Right cardiac atrium (tissue), 5 donors: ENCODE measurements at regions not wholly inside any gene's neighbourhood (a gene's known extent, or its start where the extent isn't known, plus 50 kb on each side); places are given as distances from the start of the nearest gene placed in this dataset.

Experiments
- ATAC-seq, 2 donors: fragments of 200-7000 bp; cut with Tn5 transposase; one replicate each; pipeline versions ENCODE4 v1.8.0 to v1.9.1; 2020; ENCODE audit warnings: moderate library complexity in 2 of 2, mild to moderate bottlenecking in 1 of 2
- DNase-seq, 3 donors: peaks; one replicate each; pipeline ENCODE4 v3.0.0-alpha.2; 2020
- H3K27ac ChIP-seq: one replicate; pipeline ENCODE4 v1.5.1; 2013; ENCODE audit warnings: mild to moderate bottlenecking, low read length, control low read depth, moderate library complexity
- H3K27me3 ChIP-seq: one replicate; pipeline ENCODE4 v1.6.1; 2013; ENCODE audit not compliant: control insufficient read depth, insufficient read depth
- H3K4me1 ChIP-seq: one replicate; pipeline ENCODE4 v1.6.1; 2013; ENCODE audit warnings: low read length; ENCODE audit not compliant: control insufficient read depth, insufficient read depth
- H3K4me3 ChIP-seq: one replicate; pipeline ENCODE4 v1.5.1; 2013; ENCODE audit warnings: low read length, control low read depth
- H3K9me3 ChIP-seq: one replicate; pipeline ENCODE4 v1.6.1; 2013; ENCODE audit warnings: low read length; ENCODE audit not compliant: control insufficient read depth
- WGBS: extraction: QIAGEN DNeasy Blood & Tissue Kit; methylation state at CpG from one replicate; pipeline ENCODE4 v1.1.7; 2013; 5-methylcytosine and 5-hydroxymethylcytosine counted together
- intact Hi-C, 4 donors: fragments of 100-400 bp; cut with DNase I; formaldehyde crosslinking; loops; one replicate each; pipeline versions ENCODE4 v1.11.0 to v1.14.0; 2022 to 2023
- donor health status: healthy with polysubstance abuse.
- donor health status: DM: no; HTN: yes; CAD: no.
- donor health status: DM: no; HTN: no; CAD: no.
- donor health status: DM: no; HTN: yes; CAD: no; lungs with severe emphysema.
- donor health status: DM: yes; HTN: yes; CAD: no.

- Histone ChIP-seq H3K4me1 (no peaks in the 10 kb centered on the region), H3K9me3 (no peaks in the 10 kb centered on the region), H3K4me3 (no peak overlapping the region), H3K27me3 (no peaks in the 10 kb centered on the region), H3K27ac (no peak overlapping the region)
- DNase-seq (peak in 1 of 3 donors; percentile 11), ATAC-seq (no peak)
- WGBS: 12% methylated on average over 3 of the region's 3 CpGs
- intact Hi-C loops: no loop called here
Measured at GRCh38 chrX:121579016-121579760, 531.8 kb downstream of the GLUD2 start.

GRCh38 chrX:121581885-121582284 is 534.5 kb downstream of the GLUD2 start:
- DNase-seq (no peak), ATAC-seq (no peak)
- Histone ChIP-seq H3K27ac (no peak overlapping the region), H3K9me3 (no peaks in the 10 kb centered on the region), H3K27me3 (no peaks in the 10 kb centered on the region), H3K4me1 (no peaks in the 10 kb centered on the region), H3K4me3 (no peak overlapping the region)
- intact Hi-C loops: no loop called here
- WGBS: 47% methylated on average over 4 of the region's 4 CpGs

DNA sequence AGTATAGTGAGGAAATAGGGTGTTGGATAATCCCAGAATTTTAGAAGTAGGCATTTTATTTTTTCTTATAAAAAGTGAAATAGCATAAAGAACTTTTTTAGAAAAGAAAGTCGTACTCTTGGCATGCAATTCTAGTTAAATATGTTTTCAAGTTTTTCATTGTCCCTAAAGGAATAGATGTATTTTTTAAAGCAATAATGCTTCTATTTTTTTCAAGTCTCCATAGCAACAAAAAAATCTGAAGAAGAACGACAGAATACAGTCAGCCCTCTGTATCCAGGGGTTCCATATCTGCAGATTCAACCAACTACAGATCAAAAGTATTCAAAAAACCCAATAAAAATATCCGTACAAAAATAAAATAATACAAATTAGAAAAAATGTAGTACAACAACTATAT is 538.2 kb downstream of the GLUD2 start:
- DNase-seq: no peak
- intact Hi-C loops: no loop called here
- Histone ChIP-seq H3K27me3 (no peaks in the 10 kb centered on the region), H3K4me3 (no peak overlapping the region), H3K27ac (no peak overlapping the region), H3K4me1 (no peaks in the 10 kb centered on the region), H3K9me3 (no peaks in the 10 kb centered on the region)
- ATAC-seq: no peak
- 63% methylated on average over 3 of the region's 3 CpGs for WGBS

- no peak for ATAC-seq
- H3K27me3 ChIP-seq: no peaks in the 10 kb centered on the region
- no peaks in the 10 kb centered on the region for H3K9me3 ChIP-seq
- no peak overlapping the region for H3K4me3 ChIP-seq
- DNase-seq: no peak
- WGBS: 91% methylated on average over 3 of the region's 3 CpGs
- no peak overlapping the region for H3K27ac ChIP-seq
- no peaks in the 10 kb centered on the region for H3K4me1 ChIP-seq
- intact Hi-C loops: no loop called here
Measured at GRCh38 chrX:121592884-121593283, 545.5 kb downstream of the GLUD2 start.

DNA sequence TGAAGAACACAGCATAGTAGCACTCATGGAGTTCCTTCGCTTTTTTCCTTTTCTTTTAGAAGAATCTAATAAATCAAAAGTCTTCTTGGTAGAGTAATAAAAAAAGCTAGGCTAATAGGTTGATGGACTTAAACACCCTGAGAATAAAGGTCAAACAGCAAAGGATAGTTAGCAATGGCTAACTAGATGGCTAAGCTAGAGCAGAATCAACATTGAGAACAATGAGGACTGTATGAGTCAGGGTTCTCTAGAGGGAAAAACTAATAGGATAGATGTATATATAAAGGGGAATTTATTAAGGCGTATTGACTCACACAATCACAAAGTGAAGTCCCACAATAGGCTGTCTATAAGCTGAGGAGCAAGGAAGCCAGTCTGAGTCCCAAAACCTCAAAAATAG is 550.9 kb downstream of the GLUD2 start:
- intact Hi-C loops: no loop called here
- Histone ChIP-seq H3K4me3 (no peak overlapping the region), H3K27ac (no peak overlapping the region), H3K27me3 (no peaks in the 10 kb centered on the region), H3K4me1 (no peaks in the 10 kb centered on the region), H3K9me3 (no peaks in the 10 kb centered on the region)
- DNase-seq (no peak), ATAC-seq (no peak)
- WGBS: 90% methylated on average over 2 of the region's 2 CpGs

DNA sequence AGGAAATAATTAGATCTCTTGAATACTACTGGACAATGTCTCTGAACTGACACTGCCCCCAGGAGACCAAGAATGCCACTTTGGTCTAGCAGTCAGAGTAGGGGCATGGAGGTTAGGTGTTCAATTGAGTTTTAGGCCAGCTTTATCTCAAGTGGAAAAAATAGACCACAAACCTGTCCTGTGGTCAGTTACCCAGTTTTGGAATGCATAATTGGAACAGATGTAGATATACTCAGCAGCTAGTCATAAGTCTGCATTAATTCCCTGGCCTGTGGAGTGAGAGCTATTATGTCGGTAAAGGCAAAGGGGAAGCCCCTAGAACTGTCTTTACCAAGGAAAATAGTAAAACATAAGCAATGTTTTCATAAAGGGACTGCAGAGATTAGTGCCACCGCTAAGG is 587.7 kb downstream of the GLUD2 start:
- Histone ChIP-seq H3K9me3 (no peaks in the 10 kb centered on the region), H3K27me3 (no peaks in the 10 kb centered on the region), H3K4me1 (no peaks in the 10 kb centered on the region), H3K4me3 (no peak overlapping the region), H3K27ac (no peak overlapping the region)
- intact Hi-C loops: no loop called here
- 87% methylated on average over 2 of the region's 2 CpGs for WGBS
- ATAC-seq (no peak), DNase-seq (no peak)

DNA sequence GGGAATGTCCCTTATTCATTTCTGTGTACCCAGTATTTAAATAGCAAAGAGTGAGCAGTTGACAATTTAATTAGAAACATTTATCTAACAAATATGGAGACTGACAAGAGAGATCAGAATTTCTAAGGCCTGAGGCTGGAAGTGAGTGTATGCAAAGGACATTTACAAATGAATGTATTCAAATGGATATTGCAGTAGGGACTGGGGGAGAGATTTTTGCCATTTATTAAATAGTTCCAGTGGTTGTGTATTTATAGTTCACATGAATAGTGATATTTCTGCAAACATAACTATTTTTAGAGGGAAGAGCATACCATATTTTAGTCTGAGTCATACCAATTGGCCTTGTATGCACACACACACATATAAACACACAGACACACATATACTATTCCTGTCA is 592.4 kb downstream of the GLUD2 start:
- H3K9me3 ChIP-seq: no peaks in the 10 kb centered on the region
- H3K27ac ChIP-seq: no peak overlapping the region
- no peak overlapping the region for H3K4me3 ChIP-seq
- no peaks in the 10 kb centered on the region for H3K4me1 ChIP-seq
- no peak for DNase-seq
- intact Hi-C loops: no loop called here
- ATAC-seq: no peak
- H3K27me3 ChIP-seq: no peaks in the 10 kb centered on the region

- WGBS: 23% methylated on average over 2 of the region's 2 CpGs
- no peaks in the 10 kb centered on the region for H3K4me1 ChIP-seq
- H3K4me3 ChIP-seq: no peak overlapping the region
- intact Hi-C loops: no loop called here
- DNase-seq (no peak), ATAC-seq (no peak)
- no peaks in the 10 kb centered on the region for H3K27me3 ChIP-seq
- H3K9me3 ChIP-seq: no peaks in the 10 kb centered on the region
- H3K27ac ChIP-seq: no peak overlapping the region
Measured at GRCh38 chrX:121641560-121641959, 594.1 kb downstream of the GLUD2 start.

- intact Hi-C loops: no loop called here
Measured at GRCh38 chrX:121642415-121642814, 595.0 kb downstream of the GLUD2 start.

GRCh38 chrX:121649417-121649816 is 602.0 kb downstream of the GLUD2 start:
- H3K27ac ChIP-seq: no peak overlapping the region
- no peaks in the 10 kb centered on the region for H3K9me3 ChIP-seq
- ATAC-seq (no peak), DNase-seq (no peak)
- intact Hi-C loops: no loop called here
- H3K4me1 ChIP-seq: no peaks in the 10 kb centered on the region
- no peaks in the 10 kb centered on the region for H3K27me3 ChIP-seq
- H3K4me3 ChIP-seq: no peak overlapping the region

More at GRCh38 chrX:121642415-121642814, 595.0 kb downstream of the GLUD2 start:
- Histone ChIP-seq H3K27ac (no peak overlapping the region), H3K4me1 (no peaks in the 10 kb centered on the region), H3K4me3 (no peak overlapping the region), H3K9me3 (no peaks in the 10 kb centered on the region), H3K27me3 (no peaks in the 10 kb centered on the region)
- ATAC-seq: no peak
- DNase-seq: no peak
- WGBS: 82% methylated on average over 1 of the region's 1 CpG

DNA sequence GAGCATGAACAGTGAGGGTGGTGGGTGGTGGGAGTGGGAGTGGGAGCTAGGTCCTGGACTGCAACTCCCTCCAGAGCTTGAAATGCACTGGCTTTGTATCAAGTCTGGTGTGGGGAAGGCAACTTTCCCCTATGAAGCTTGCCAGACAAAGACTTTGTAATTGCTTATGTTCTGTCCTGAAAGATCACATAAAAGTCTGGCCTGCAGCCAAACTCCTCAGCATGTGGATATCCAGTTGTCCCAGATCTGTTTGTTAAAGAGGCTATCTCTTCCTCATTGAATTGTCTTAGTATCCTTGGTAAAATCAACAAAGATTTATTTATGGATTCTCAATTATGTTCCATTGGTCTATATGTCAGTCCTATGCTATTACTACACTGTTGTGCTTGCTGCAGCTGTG is 607.9 kb downstream of the GLUD2 start:
- H3K9me3 ChIP-seq: no peaks in the 10 kb centered on the region
- no peak for DNase-seq
- no peak overlapping the region for H3K27ac ChIP-seq
- H3K4me1 ChIP-seq: no peaks in the 10 kb centered on the region
- intact Hi-C loops: no loop called here
- ATAC-seq: no peak
- no peaks in the 10 kb centered on the region for H3K27me3 ChIP-seq
- H3K4me3 ChIP-seq: no peak overlapping the region

DNA sequence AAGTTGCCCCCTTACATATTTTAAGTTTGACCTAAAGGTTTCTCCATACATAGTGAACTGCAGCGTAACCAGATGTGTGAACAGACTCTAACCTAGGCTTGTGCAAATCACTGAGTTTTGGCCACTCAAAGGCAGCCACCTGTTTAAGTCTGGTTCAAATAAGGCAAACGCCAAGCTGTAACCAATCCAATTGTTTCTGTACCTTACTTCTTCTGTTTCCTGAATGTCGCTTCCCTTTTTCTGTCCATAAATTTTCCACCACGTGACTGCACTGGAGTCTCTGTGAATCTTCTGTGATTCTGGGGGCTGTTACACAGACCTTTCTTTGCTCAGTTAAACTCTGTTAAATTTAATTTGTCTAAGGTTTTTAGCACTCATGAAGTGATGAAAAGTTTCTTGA is 618.8 kb downstream of the GLUD2 start:
- Histone ChIP-seq H3K27me3 (no peaks in the 10 kb centered on the region), H3K27ac (no peak overlapping the region), H3K9me3 (no peaks in the 10 kb centered on the region), H3K4me3 (no peak overlapping the region), H3K4me1 (no peaks in the 10 kb centered on the region)
- WGBS: 77% methylated on average over 4 of the region's 4 CpGs
- DNase-seq: no peak
- intact Hi-C loops: no loop called here
- ATAC-seq: no peak
